H9 (cell line): ENCODE measurements at regions not wholly inside any gene's neighbourhood (a gene's known extent, or its start where the extent isn't known, plus 50 kb on each side); places are given as distances from the start of the nearest gene placed in this dataset.

Experiments used
- DNase-seq: peaks from one replicate; pipeline ENCODE4 v3.0.0-alpha.2; 2017
- H2AFZ ChIP-seq: one replicate; pipeline ENCODE4 v1.6.1; 2013; ENCODE audit warnings: mild to moderate bottlenecking, low read length, control low read depth, moderate library complexity
- H2AK5ac ChIP-seq: 2 replicates; pipeline ENCODE4 v1.6.1; 2013; ENCODE audit warnings: low read length, control low read depth, mixed read lengths; ENCODE audit not compliant: insufficient read length
- H2BK120ac ChIP-seq: one replicate; pipeline ENCODE4 v1.6.1; 2013; ENCODE audit warnings: low read depth, mild to moderate bottlenecking, low read length, control low read depth, inconsistent platforms; ENCODE audit not compliant: poor library complexity, severe bottlenecking
- H2BK12ac ChIP-seq: 2 replicates; pipeline ENCODE4 v1.6.1; 2013; ENCODE audit warnings: low read length, control low read depth, mixed read lengths, low read depth; ENCODE audit not compliant: insufficient read length
- H2BK15ac ChIP-seq: 2 replicates; pipeline ENCODE4 v1.6.1; 2013; ENCODE audit warnings: low read depth, low read length, control low read depth
- H2BK20ac ChIP-seq: one replicate; pipeline ENCODE4 v1.6.1; 2013; ENCODE audit warnings: low read depth, mild to moderate bottlenecking, low read length, control low read depth, inconsistent platforms; ENCODE audit not compliant: poor library complexity, severe bottlenecking
- H2BK5ac ChIP-seq: 2 replicates; pipeline ENCODE4 v1.6.1; 2013; ENCODE audit warnings: low read length, control low read depth, mixed read lengths; ENCODE audit not compliant: insufficient read length
- H3K14ac ChIP-seq: 2 replicates; pipeline ENCODE4 v1.6.1; 2013; ENCODE audit warnings: low read length, control low read depth; ENCODE audit not compliant: insufficient read depth
- H3K18ac ChIP-seq: 2 replicates; pipeline ENCODE4 v1.6.1; 2013; ENCODE audit warnings: low read depth, mild to moderate bottlenecking, mixed read lengths, low read length, control low read depth; ENCODE audit not compliant: insufficient read length
- H3K23ac ChIP-seq: 2 replicates; pipeline ENCODE4 v1.6.1; 2013; ENCODE audit warnings: low read length, control low read depth, mixed read lengths, low read depth; ENCODE audit not compliant: insufficient read length
- H3K23me2 ChIP-seq: 2 replicates; pipeline ENCODE4 v1.6.1; 2013; ENCODE audit warnings: low read depth, mild to moderate bottlenecking, mixed read lengths, low read length, control low read depth; ENCODE audit not compliant: insufficient read length, poor library complexity, severe bottlenecking
- H3K27ac ChIP-seq: 2 replicates; pipeline ENCODE4 v1.5.1; 2013; ENCODE audit warnings: low read length, control low read depth, mixed read lengths, low read depth; ENCODE audit not compliant: insufficient read length
- H3K27me3 ChIP-seq: 2 replicates; pipeline ENCODE4 v1.6.1; 2013; ENCODE audit warnings: low read length, control low read depth, inconsistent platforms; ENCODE audit not compliant: insufficient read depth
- H3K4ac ChIP-seq: 2 replicates; pipeline ENCODE4 v1.6.1; 2013; ENCODE audit warnings: low read depth, mild to moderate bottlenecking, control low read depth, inconsistent platforms, low read length, moderate library complexity
- H3K4me1 ChIP-seq: 2 replicates; pipeline ENCODE4 v1.6.1; 2013; ENCODE audit warnings: low read length, control low read depth, inconsistent platforms; ENCODE audit not compliant: insufficient read depth
- H3K4me2 ChIP-seq: 2 replicates; pipeline ENCODE4 v1.6.1; 2013; ENCODE audit warnings: low read length, control low read depth, mixed read lengths; ENCODE audit not compliant: insufficient read length, insufficient read depth
- H3K56ac ChIP-seq: 2 replicates; pipeline ENCODE4 v1.6.1; 2013; ENCODE audit warnings: low read depth, mild to moderate bottlenecking, mixed read lengths, low read length, control low read depth; ENCODE audit not compliant: insufficient read length
- H3K79me1 ChIP-seq: 2 replicates; pipeline ENCODE4 v1.6.1; 2013; ENCODE audit warnings: low read depth, mild to moderate bottlenecking, moderate library complexity, low read length, control low read depth, inconsistent platforms; ENCODE audit not compliant: insufficient read depth, poor library complexity, severe bottlenecking
- H3K79me2 ChIP-seq: 2 replicates; pipeline ENCODE4 v1.6.1; 2013; ENCODE audit warnings: low read length, control low read depth, inconsistent platforms; ENCODE audit not compliant: insufficient read depth
- H3K9ac ChIP-seq: 2 replicates; pipeline ENCODE4 v1.6.1; 2013; ENCODE audit warnings: low read length, control low read depth, mixed read lengths; ENCODE audit not compliant: insufficient read length; ENCODE audit errors: extremely low read depth
- H3K9me3 ChIP-seq: one replicate; pipeline ENCODE4 v1.6.1; 2013; ENCODE audit warnings: low read depth, low read length, inconsistent platforms; ENCODE audit not compliant: control insufficient read depth
- H3T11ph ChIP-seq: one replicate; pipeline ENCODE4 v1.6.1; 2013; ENCODE audit warnings: mild to moderate bottlenecking, low read length, control low read depth, inconsistent platforms
- H4K20me1 ChIP-seq: one replicate; pipeline ENCODE4 v1.6.1; 2013; ENCODE audit not compliant: control insufficient read depth, insufficient read length, insufficient read depth
- H4K5ac ChIP-seq: 2 replicates; pipeline ENCODE4 v1.6.1; 2013; ENCODE audit warnings: low read depth, mild to moderate bottlenecking, mixed read lengths, low read length, control low read depth; ENCODE audit not compliant: insufficient read length
- H4K8ac ChIP-seq: replicated peaks from 2 replicates; pipeline ENCODE4 v1.6.1; 2013; ENCODE audit warnings: low read length, control low read depth, mixed read lengths, low read depth; ENCODE audit not compliant: insufficient read length
- H4K91ac ChIP-seq: 2 replicates; pipeline ENCODE4 v1.6.1; 2013; ENCODE audit warnings: low read depth, mild to moderate bottlenecking, moderate library complexity, mixed read lengths, low read length, control low read depth; ENCODE audit not compliant: insufficient read length
- H3K27ac Mint-ChIP-seq, 3 experiments: 2 replicates in 2 of 3; 3 replicates in 1 of 3; pipeline ENCODE4 v1.8.0; 2020 to 2021; ENCODE audit warnings: mixed read lengths in 3 of 3, mild to moderate bottlenecking in 1 of 3, moderate library complexity in 1 of 3
- H3K27me3 Mint-ChIP-seq: 2 replicates; pipeline ENCODE4 v1.8.0; 2021; ENCODE audit warnings: low read depth, mild to moderate bottlenecking, moderate library complexity, mixed read lengths
- H3K36me3 Mint-ChIP-seq, 3 experiments: 2 replicates in 2 of 3; 3 replicates in 1 of 3; pipeline ENCODE4 v1.8.0; 2020 to 2021; ENCODE audit warnings: low read depth in 3 of 3, mixed read lengths in 3 of 3; ENCODE audit not compliant: insufficient read depth in 1 of 3
- H3K4me1 Mint-ChIP-seq, 2 experiments: 2 replicates each; pipeline ENCODE4 v1.8.0; 2020; ENCODE audit warnings: mixed read lengths in 2 of 2
- H3K4me3 Mint-ChIP-seq, 2 experiments: 2 replicates in 1 of 2; 3 replicates in 1 of 2; pipeline ENCODE4 v1.8.0; 2020 to 2021; ENCODE audit warnings: mild to moderate bottlenecking in 2 of 2, mixed read lengths in 2 of 2, moderate library complexity in 1 of 2
- H3K9me3 Mint-ChIP-seq, 2 experiments: 2 replicates in 1 of 2; 3 replicates in 1 of 2; pipeline ENCODE4 v1.8.0; 2020; ENCODE audit warnings: mild to moderate bottlenecking in 2 of 2, mixed read lengths in 2 of 2, moderate library complexity in 1 of 2
- WGBS: extraction: QIAGEN DNeasy Blood & Tissue Kit; methylation state at CpG from one replicate; pipeline ENCODE4 v1.1.7; 2013; ENCODE audit warnings: missing lambda C conversion rate, low lambda C conversion rate, mixed read lengths; ENCODE audit not compliant: insufficient read length; ENCODE audit errors: extremely low coverage; 5-methylcytosine and 5-hydroxymethylcytosine counted together
- TF ChIP-seq, protein P1 (sequence below): fragments of 200-600 bp; sonication (generic); conservative IDR thresholded peaks from 3 replicates; pipeline ENCODE4 v1.8.0; 2021; ENCODE audit warnings: antibody characterized with exemption, mild to moderate bottlenecking

DNA sequence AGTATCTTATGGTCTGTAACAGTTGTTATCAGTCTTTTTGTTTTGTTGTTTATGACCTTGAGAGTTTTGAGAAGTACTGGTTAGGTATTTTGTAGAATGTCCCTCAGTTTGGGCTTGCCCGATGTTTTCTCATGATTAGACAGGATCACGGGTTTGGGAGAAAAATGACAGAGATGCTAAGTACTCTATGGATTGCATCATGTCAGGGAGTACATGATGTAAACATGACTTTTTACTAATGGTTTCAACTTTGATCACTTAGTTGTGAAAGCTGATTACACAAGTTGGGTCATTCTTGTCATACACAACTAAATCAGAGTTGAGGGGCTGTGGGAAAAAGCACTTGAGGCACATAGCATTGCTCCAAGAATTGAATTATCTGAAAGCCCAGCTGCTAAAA is 94.7 kb upstream of the SIAH1 start:
- Histone ChIP-seq H2BK12ac (no peak overlapping the region), H3K27me3 (no peaks in the 10 kb centered on the region), H4K5ac (no peak overlapping the region), H3T11ph (no peak overlapping the region), H3K23me2 (no peaks in the 10 kb centered on the region), H2AK5ac (no peak overlapping the region), H2BK5ac (no peak overlapping the region), H3K4ac (no peak overlapping the region), H3K27ac (no peak overlapping the region), H2BK120ac (no peak overlapping the region), H4K91ac (no peak overlapping the region), H2BK20ac (no peak overlapping the region), H3K79me2 (no peaks in the 10 kb centered on the region), H3K4me2 (no peak overlapping the region), H3K14ac (no peak overlapping the region), H3K23ac (no peak overlapping the region), H3K79me1 (no peaks in the 10 kb centered on the region), H3K9me3 (no peaks in the 10 kb centered on the region), H3K9ac (no peak overlapping the region), H4K20me1 (no peaks in the 10 kb centered on the region), H2AFZ (no peak overlapping the region), H2BK15ac (no peak overlapping the region), H3K18ac (no peak overlapping the region), H4K8ac (no peak overlapping the region), H3K56ac (no peak overlapping the region), H3K4me1 (no peaks in the 10 kb centered on the region)
- Mint-ChIP-seq H3K27ac (no peak overlapping the region), H3K36me3 (peaks cover 2 to 6% (median 6%) of the 10 kb centered on the region in 3 experiments; a peak in 5 of 7 replicates), H3K4me3 (no peak overlapping the region), H3K4me1 (peaks cover 18 to 22% of the 10 kb centered on the region in 2 experiments), H3K27me3 (peaks cover 2% of the 10 kb centered on the region), H3K9me3 (peaks cover 16 to 18% of the 10 kb centered on the region in 2 experiments)
- DNase-seq: no peak
- WGBS: no CpG with 5 or more reads among the region's 2 CpGs
- TF ChIP-seq, protein P1, sequence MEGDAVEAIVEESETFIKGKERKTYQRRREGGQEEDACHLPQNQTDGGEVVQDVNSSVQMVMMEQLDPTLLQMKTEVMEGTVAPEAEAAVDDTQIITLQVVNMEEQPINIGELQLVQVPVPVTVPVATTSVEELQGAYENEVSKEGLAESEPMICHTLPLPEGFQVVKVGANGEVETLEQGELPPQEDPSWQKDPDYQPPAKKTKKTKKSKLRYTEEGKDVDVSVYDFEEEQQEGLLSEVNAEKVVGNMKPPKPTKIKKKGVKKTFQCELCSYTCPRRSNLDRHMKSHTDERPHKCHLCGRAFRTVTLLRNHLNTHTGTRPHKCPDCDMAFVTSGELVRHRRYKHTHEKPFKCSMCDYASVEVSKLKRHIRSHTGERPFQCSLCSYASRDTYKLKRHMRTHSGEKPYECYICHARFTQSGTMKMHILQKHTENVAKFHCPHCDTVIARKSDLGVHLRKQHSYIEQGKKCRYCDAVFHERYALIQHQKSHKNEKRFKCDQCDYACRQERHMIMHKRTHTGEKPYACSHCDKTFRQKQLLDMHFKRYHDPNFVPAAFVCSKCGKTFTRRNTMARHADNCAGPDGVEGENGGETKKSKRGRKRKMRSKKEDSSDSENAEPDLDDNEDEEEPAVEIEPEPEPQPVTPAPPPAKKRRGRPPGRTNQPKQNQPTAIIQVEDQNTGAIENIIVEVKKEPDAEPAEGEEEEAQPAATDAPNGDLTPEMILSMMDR: no peak
